Epithelial cell of esophagus (primary cell): ENCODE measurements at regions not wholly inside any gene's neighbourhood (a gene's known extent, or its start where the extent isn't known, plus 50 kb on each side); places are given as distances from the start of the nearest gene placed in this dataset.

Experiments used
- DNase-seq: peaks from one replicate; pipeline ENCODE4 v3.0.0; 2010; ENCODE audit warnings: low read depth
- H3K4me3 ChIP-seq: 2 replicates; pipeline ENCODE4 v1.5.1; 2011; ENCODE audit warnings: mild to moderate bottlenecking, low read length, control low read depth
- CTCF ChIP-seq: IDR thresholded peaks from 2 replicates; pipeline ENCODE4 v1.5.1; 2011; ENCODE audit warnings: low read depth, mild to moderate bottlenecking, low read length, control low read depth, inconsistent platforms; ENCODE audit not compliant: insufficient read depth; ENCODE audit errors: missing control alignments

DNA sequence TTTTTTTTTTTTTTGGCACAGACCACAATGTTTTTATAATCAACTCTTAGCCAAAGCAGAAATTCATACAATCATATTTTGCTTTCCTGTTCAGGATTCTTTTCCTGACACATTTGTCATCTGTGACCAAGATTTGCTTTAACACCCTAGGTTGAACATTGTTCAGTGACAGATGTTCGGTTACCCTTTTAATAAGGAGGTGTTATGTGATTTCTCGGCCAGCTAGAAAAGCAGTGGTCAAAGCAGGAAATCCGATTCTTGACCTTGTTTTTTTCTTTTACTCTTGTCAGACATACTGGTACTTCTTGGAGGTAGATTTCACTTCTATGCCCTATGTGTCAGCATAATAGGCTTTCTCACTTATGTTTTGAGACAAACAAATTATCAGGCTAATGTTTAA is 335.3 kb upstream of the ACTBL2 start:
- no peak for TF ChIP-seq CTCF
- H3K4me3 ChIP-seq, result no peak overlapping the region
- DNase-seq, result no peak

DNA sequence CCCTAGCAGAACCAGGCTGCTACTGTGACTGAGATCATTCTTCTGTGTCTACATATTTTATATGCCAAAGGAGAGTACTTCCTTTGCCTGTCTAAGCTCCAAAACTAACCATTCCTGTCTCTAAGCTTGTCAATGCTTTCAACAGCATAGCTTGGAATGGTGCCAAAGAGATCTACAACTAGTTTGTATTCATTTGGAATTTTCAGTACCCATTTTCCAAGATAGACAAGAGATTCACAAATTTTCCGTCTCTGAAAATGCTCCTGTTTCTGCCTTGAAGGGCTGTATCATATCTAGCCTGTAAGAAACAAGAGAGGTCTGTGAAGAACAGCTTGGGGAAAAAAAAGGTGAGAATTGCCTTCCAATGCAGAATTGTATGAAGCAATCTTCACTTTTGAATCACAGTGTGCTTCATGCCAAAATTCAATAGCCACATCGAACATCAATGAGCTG is 334.4 kb upstream of the ACTBL2 start:
- peak; percentile 91 for DNase-seq
- TF ChIP-seq CTCF, result no peak
- no peak overlapping the region for H3K4me3 ChIP-seq

DNA sequence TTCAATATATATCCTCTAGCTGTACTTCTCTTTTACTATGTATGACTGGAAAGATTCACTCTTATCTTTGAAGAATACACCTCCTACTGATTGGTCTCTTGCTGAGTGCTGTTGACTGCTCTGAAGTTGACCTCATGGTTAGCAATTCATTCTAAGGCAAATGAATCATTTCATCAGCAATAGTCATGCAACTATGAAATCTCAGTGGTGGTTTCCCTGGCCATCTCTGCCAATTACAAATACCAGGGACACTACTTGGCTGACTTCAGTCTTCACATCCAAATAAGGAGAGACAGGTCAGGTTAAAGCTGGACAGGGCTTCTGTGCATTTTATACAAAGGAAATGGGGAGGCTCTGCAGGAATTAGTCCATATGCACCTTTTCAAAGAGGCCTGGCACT is 333.5 kb upstream of the ACTBL2 start:
- TF ChIP-seq CTCF, result no peak
- DNase-seq, result peak; percentile 97
- no peak overlapping the region for H3K4me3 ChIP-seq

DNA sequence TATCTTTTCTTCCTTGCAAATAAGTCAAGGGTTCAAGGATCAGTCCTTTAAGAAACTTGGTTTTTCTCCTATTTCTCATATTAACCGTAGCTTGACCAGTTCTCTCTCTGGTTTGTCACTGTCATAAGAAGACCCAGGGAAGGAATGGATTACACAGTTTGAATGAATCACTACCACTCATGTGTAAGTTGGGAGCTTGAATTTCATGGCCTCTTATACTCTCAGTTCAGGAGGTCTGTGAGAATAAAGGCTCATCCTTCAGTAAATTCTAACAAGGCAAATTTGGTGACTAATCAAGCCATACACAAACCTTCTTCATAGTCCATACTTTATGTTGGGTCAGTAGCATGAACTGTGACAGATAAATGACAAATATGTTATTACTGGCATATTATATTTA is 323.1 kb upstream of the ACTBL2 start:
- no peak overlapping the region for H3K4me3 ChIP-seq
- no peak for TF ChIP-seq CTCF
- DNase-seq, result no peak

DNA sequence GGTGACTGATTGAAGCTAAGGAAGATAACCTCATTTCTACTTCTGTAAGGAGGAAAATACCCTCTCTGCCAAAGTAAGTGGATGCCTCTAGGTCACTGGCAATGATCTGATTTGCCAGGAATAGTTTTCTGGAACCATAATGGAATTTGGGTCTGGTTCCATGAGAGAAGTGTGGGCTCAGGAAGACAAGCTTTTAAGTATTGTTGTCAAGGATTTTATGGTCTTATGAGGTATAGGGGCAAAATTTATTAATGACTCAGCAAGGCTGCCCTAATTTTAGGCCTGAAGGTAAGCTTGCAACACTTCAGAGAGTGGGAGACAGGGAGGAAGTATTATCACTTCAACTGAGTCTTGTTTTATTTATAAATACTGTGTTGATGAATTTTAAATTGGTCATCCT is 322.6 kb upstream of the ACTBL2 start:
- DNase-seq, result no peak
- TF ChIP-seq CTCF, result no peak

GRCh38 chr5:57804505-57804904 is 321.9 kb upstream of the ACTBL2 start:
- no peak for TF ChIP-seq CTCF
- no peak for DNase-seq

More for the DNA sequence above, 322.6 kb upstream of the ACTBL2 start:
- no peak overlapping the region for H3K4me3 ChIP-seq

DNA sequence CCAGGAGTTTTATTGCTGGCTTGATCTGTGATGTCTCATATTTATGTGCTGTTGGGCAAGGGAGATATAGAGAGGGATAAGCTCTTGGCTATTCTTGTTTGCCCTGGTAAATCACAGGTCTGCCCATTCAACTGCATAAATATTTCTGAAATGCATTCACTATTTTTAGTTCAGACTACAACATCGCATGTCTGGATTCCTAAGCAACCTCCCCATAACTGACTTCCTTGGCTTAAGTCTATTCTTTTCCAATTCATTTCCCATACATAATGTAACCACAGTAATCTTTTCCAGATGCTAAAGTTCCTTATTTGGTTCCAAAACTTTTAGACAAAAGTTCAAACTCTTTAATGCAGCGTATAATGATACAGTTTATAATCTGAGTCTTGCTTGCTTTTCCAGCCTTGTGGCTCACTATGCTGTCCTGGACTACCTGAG is 321.4 kb upstream of the ACTBL2 start:
- no peak overlapping the region for H3K4me3 ChIP-seq
- DNase-seq, result no peak
- TF ChIP-seq CTCF, result no peak

More at GRCh38 chr5:57804505-57804904, 321.9 kb upstream of the ACTBL2 start:
- no peak overlapping the region for H3K4me3 ChIP-seq
